Tibial nerve (tissue), 4 donors: ENCODE measurements at regions not wholly inside any gene's neighbourhood (a gene's known extent, or its start where the extent isn't known, plus 50 kb on each side); places are given as distances from the start of the nearest gene placed in this dataset.

ENCODE experiments used
- CTCF ChIP-seq, 5 experiments: fragments of 200-600 bp in 3 of 5; fragments of 450-650 bp in 2 of 5; sonication (generic) in 3 of 5; IDR thresholded peaks; one replicate each; pipeline ENCODE4 v1.5.1; 2016 to 2019; ENCODE audit warnings: antibody characterized with exemption in 5 of 5, mild to moderate bottlenecking in 3 of 5, moderate library complexity in 2 of 5
- EP300 ChIP-seq, 2 donors: sonication (generic); formaldehyde crosslinking; IDR thresholded peaks; one replicate each; pipeline ENCODE4 v1.6.1; 2017; ENCODE audit warnings: antibody characterized with exemption in 2 of 2, mild to moderate bottlenecking in 1 of 2
- POLR2A ChIP-seq, 2 donors: fragments of 450-650 bp; IDR thresholded peaks; one replicate each; pipeline ENCODE4 v1.6.1; 2017; ENCODE audit warnings: antibody characterized with exemption in 2 of 2, mild to moderate bottlenecking in 2 of 2, moderate library complexity in 2 of 2

- TF ChIP-seq CTCF (IDR thresholded peaks at IDR 0.05): no peak
- no peak for TF ChIP-seq POLR2A (IDR thresholded peaks at IDR 0.05)
- no peak for TF ChIP-seq EP300 (IDR thresholded peaks at IDR 0.05)
Measured at GRCh38 chr12:92432724-92433441, 269.9 kb upstream of the PLEKHG7 start.
